CD8-positive, alpha-beta memory T cell (primary cell): ENCODE measurements at regions not wholly inside any gene's neighbourhood (a gene's known extent, or its start where the extent isn't known, plus 50 kb on each side); places are given as distances from the start of the nearest gene placed in this dataset.

ENCODE experiments used
- CTCF ChIA-PET: fragments of 350-600 bp; sonication (Branson Sonifier 250); formaldehyde crosslinking; loops from one replicate; lab custom pipeline; 2021; ENCODE audit warnings: antibody characterized with exemption; lab: Charles Lee
- POLR2A ChIA-PET: fragments of 350-600 bp; sonication (Branson Sonifier 250); formaldehyde crosslinking; loops from one replicate; lab custom pipeline; 2021; ENCODE audit warnings: antibody characterized with exemption; lab: Charles Lee
- DNase-seq, 5 donors: peaks; one replicate each; pipeline versions ENCODE4 v3.0.0 to v3.0.0-alpha.2; 2020 to 2022; ENCODE audit warnings: mixed read lengths in 1 of 5
- H3K27ac ChIP-seq: one replicate; pipeline ENCODE4 v1.7.0; 2013; ENCODE audit warnings: low read depth, mild to moderate bottlenecking, low read length, moderate library complexity
- H3K27me3 ChIP-seq: 2 replicates; pipeline ENCODE4 v1.7.0; 2013; ENCODE audit warnings: low read length, mild to moderate bottlenecking; ENCODE audit not compliant: insufficient read depth, poor library complexity, severe bottlenecking
- H3K36me3 ChIP-seq: 2 replicates; pipeline ENCODE4 v1.7.0; 2013; ENCODE audit warnings: mild to moderate bottlenecking, low read length, moderate library complexity; ENCODE audit not compliant: insufficient read depth
- H3K4me1 ChIP-seq: 2 replicates; pipeline ENCODE4 v1.7.0; 2013; ENCODE audit warnings: mild to moderate bottlenecking, low read length, moderate library complexity; ENCODE audit not compliant: insufficient read depth
- H3K4me3 ChIP-seq: 2 replicates; pipeline ENCODE4 v1.7.0; 2013; ENCODE audit warnings: mild to moderate bottlenecking, low read length
- H3K9me3 ChIP-seq: 2 replicates; pipeline ENCODE4 v1.7.0; 2013; ENCODE audit warnings: mild to moderate bottlenecking, low read length
- H3K27ac Mint-ChIP-seq, 8 donors: one replicate each; pipeline ENCODE4 v1.8.0; 2020 to 2021; ENCODE audit warnings: mixed read lengths in 8 of 8, mild to moderate bottlenecking in 6 of 8, inconsistent platforms in 3 of 8, moderate library complexity in 3 of 8
- H3K27me3 Mint-ChIP-seq, 2 donors: one replicate each; pipeline ENCODE4 v1.8.0; 2020 to 2021; ENCODE audit warnings: mixed read lengths in 2 of 2, mild to moderate bottlenecking in 1 of 2, moderate library complexity in 1 of 2
- H3K36me3 Mint-ChIP-seq, 3 donors: one replicate each; pipeline ENCODE4 v1.8.0; 2020 to 2021; ENCODE audit warnings: mixed read lengths in 3 of 3, inconsistent platforms in 1 of 3, mild to moderate bottlenecking in 1 of 3
- H3K4me1 Mint-ChIP-seq, 3 donors: one replicate each; pipeline ENCODE4 v1.8.0; 2020 to 2021; ENCODE audit warnings: mixed read lengths in 3 of 3, inconsistent platforms in 1 of 3, mild to moderate bottlenecking in 1 of 3
- H3K4me3 Mint-ChIP-seq, 7 donors: one replicate each; pipeline ENCODE4 v1.8.0; 2020 to 2021; ENCODE audit warnings: mixed read lengths in 7 of 7, mild to moderate bottlenecking in 6 of 7, moderate library complexity in 4 of 7, inconsistent platforms in 2 of 7
- H3K9me3 Mint-ChIP-seq, 5 donors: one replicate each; pipeline ENCODE4 v1.8.0; 2020 to 2022; ENCODE audit warnings: mixed read lengths in 5 of 5, mild to moderate bottlenecking in 3 of 5, moderate library complexity in 2 of 5, inconsistent platforms in 1 of 5

DNA sequence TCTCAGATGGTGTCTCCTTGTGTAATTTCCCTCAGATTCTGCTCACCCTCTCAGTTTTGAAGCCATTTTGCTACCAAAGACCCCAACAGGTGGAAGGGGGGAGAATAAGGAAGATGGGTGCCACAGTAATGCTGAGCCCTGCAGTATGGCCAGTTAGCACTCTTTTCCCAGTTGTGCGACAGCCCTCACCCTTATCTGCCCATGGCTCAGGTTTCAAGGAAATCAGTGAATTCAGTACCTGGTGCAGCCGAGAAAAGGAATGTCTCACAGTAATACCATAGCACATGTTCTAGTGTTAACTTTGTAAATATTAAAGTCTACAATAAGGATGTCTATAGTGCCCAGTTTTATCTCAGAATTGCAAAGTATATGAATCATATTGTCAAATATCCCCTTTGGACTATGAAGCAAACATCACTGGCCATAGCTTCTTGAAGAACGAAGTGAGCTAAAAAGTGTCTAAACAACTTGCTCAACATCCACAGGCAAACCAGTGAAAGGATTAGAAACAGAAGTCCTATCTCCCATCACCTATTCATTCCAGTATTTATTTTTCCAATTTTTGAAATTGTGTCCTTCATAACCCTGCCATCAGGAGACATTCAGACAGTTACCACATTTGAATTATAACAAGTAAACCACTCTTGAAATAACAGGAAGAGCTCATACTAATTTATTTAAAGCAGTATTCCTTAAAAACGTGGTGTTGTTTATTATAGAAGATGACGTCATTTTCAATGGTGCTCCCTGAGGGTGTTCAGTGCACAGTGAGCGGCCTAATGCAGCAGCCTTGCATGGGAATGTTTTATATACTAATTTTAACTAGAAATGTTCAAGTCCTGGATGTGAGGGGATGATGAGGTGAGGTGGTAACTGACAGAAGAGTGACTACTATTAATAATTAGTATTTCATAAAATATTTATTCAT, 366.2 kb downstream of the TFAP2A start:
- no peaks in the 10 kb centered on the region for H3K4me1 ChIP-seq
- no peaks in the 10 kb centered on the region for H3K9me3 ChIP-seq
- no peak overlapping the region for H3K27ac ChIP-seq
- peaks cover 2 to 20% (median 15%) of the 10 kb centered on the region in 5 donors for H3K9me3 Mint-ChIP-seq
- no peaks in the 10 kb centered on the region for H3K36me3 ChIP-seq
- ChIA-PET CTCF (interaction anchor here (0.5 kb wide), 1 partner anchor 214 kb away, joined by 3 read pairs; no protein-coding TSS in a partner anchor), POLR2A (no interaction called here)
- no peak overlapping the region for H3K4me3 Mint-ChIP-seq
- no peak for DNase-seq
- peaks cover 0 to 2% of the 10 kb centered on the region in 2 donors for H3K27me3 Mint-ChIP-seq
- no peaks in the 10 kb centered on the region for H3K36me3 Mint-ChIP-seq
- H3K4me1 Mint-ChIP-seq, result no peaks in the 10 kb centered on the region
- no peak overlapping the region for H3K4me3 ChIP-seq
- no peak overlapping the region for H3K27ac Mint-ChIP-seq
- no peaks in the 10 kb centered on the region for H3K27me3 ChIP-seq

GRCh38 chr6:10042280-10042679, 372.6 kb downstream of the TFAP2A start:
- Mint-ChIP-seq H3K9me3 (peaks cover 0 to 5% (median 0%) of the 10 kb centered on the region in 5 donors), H3K36me3 (no peaks in the 10 kb centered on the region), H3K4me1 (no peaks in the 10 kb centered on the region), H3K27ac (no peak overlapping the region), H3K27me3 (no peaks in the 10 kb centered on the region), H3K4me3 (no peak overlapping the region)
- POLR2A ChIA-PET, result no interaction called here
- no peak for DNase-seq
- no peaks in the 10 kb centered on the region for H3K4me1 ChIP-seq
- no peak overlapping the region for H3K4me3 ChIP-seq
- H3K27me3 ChIP-seq, result no peaks in the 10 kb centered on the region
- CTCF ChIA-PET, result interaction anchor here (0.9 kb wide), 1 partner anchor 27 kb away, joined by 3 read pairs; no protein-coding TSS in a partner anchor
- H3K36me3 ChIP-seq, result no peaks in the 10 kb centered on the region
- no peaks in the 10 kb centered on the region for H3K9me3 ChIP-seq
- H3K27ac ChIP-seq, result no peak overlapping the region

DNA sequence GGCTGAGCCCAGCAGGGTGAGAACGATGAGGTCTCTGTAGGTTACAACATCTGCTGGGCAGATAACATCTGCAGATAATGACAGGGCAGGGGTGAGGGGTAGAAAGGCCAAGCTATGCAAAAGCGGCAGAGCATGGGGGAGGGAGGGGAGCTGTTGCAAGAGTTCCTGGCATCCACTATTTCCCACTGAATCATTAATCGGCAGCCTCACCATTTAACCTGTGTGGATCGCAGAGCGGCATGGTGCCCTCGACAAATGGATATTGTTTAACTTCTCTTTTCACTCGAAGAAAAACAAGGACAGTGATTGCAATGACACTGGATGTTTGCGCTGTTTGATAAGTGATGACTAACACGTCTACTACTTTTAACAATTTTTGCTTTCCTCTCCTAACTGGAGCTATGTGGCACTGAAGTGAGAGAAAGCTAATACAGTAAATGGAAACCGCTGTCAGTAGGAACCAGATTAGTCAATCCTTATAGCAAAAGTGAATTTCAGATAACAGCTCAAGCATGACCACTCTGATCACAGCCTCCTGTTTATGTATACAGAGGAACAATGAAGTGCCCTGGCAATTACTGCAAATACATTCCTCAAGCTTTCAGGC, 381.5 kb downstream of the TFAP2A start:
- peaks cover 0 to 2% of the 10 kb centered on the region in 2 donors for H3K27me3 Mint-ChIP-seq
- Histone ChIP-seq H3K27me3 (no peaks in the 10 kb centered on the region), H3K27ac (no peak overlapping the region), H3K4me3 (no peak overlapping the region), H3K36me3 (no peaks in the 10 kb centered on the region), H3K9me3 (no peaks in the 10 kb centered on the region), H3K4me1 (no peaks in the 10 kb centered on the region)
- ChIA-PET CTCF (no interaction called here), POLR2A (no interaction called here)
- no peaks in the 10 kb centered on the region for H3K36me3 Mint-ChIP-seq
- no peak for DNase-seq
- no peak overlapping the region for H3K4me3 Mint-ChIP-seq
- peaks cover 0 to 4% (median 0%) of the 10 kb centered on the region in 5 donors for H3K9me3 Mint-ChIP-seq
- no peak overlapping the region for H3K27ac Mint-ChIP-seq
- no peaks in the 10 kb centered on the region for H3K4me1 Mint-ChIP-seq

GRCh38 chr6:10031617-10032016, 383.3 kb downstream of the TFAP2A start:
- no peaks in the 10 kb centered on the region for H3K27me3 ChIP-seq
- Mint-ChIP-seq H3K4me3 (no peak overlapping the region), H3K27me3 (peaks cover 0 to 2% of the 10 kb centered on the region in 2 donors), H3K9me3 (peaks cover 0 to 4% (median 0%) of the 10 kb centered on the region in 5 donors), H3K27ac (no peak overlapping the region), H3K4me1 (no peaks in the 10 kb centered on the region), H3K36me3 (no peaks in the 10 kb centered on the region)
- no peaks in the 10 kb centered on the region for H3K9me3 ChIP-seq
- H3K36me3 ChIP-seq, result no peaks in the 10 kb centered on the region
- H3K4me1 ChIP-seq, result no peaks in the 10 kb centered on the region
- no peak overlapping the region for H3K27ac ChIP-seq
- H3K4me3 ChIP-seq, result no peak overlapping the region
- POLR2A ChIA-PET, result no interaction called here
- no peak for DNase-seq
- CTCF ChIA-PET, result no interaction called here

GRCh38 chr6:10030942-10031537, 383.8 kb downstream of the TFAP2A start:
- H3K9me3 Mint-ChIP-seq, result peaks cover 0 to 4% (median 0%) of the 10 kb centered on the region in 5 donors
- H3K27me3 Mint-ChIP-seq, result peaks cover 0 to 2% of the 10 kb centered on the region in 2 donors
- no peak overlapping the region for H3K27ac Mint-ChIP-seq
- H3K4me1 Mint-ChIP-seq, result no peaks in the 10 kb centered on the region
- no peaks in the 10 kb centered on the region for H3K9me3 ChIP-seq
- POLR2A ChIA-PET, result no interaction called here
- no peak overlapping the region for H3K4me3 Mint-ChIP-seq
- no peaks in the 10 kb centered on the region for H3K27me3 ChIP-seq
- H3K27ac ChIP-seq, result no peak overlapping the region
- no peaks in the 10 kb centered on the region for H3K36me3 ChIP-seq
- no peak overlapping the region for H3K4me3 ChIP-seq
- CTCF ChIA-PET, result no interaction called here
- no peak for DNase-seq
- H3K4me1 ChIP-seq, result no peaks in the 10 kb centered on the region
- H3K36me3 Mint-ChIP-seq, result no peaks in the 10 kb centered on the region

DNA sequence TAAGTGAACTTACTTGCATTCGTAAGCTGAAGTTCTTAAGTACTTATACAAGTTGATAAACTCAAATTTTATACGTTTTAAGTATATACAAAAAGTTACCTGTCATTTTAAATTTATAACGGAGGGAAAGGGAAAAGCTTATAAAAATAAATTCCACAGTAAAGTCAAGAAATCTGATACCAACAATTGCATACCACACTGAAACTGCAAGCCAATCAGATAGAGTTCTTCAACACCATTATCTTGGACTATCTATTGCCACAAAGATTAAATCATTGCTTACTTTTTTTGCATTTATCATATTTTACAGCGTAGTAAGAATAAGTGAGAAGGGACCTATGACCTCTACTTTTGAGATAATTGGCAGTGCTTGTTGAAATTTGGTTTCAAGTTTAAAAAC, 386.7 kb downstream of the TFAP2A start:
- no peaks in the 10 kb centered on the region for H3K36me3 ChIP-seq
- H3K27ac ChIP-seq, result no peak overlapping the region
- H3K36me3 Mint-ChIP-seq, result no peaks in the 10 kb centered on the region
- no peaks in the 10 kb centered on the region for H3K9me3 ChIP-seq
- H3K27ac Mint-ChIP-seq, result no peak overlapping the region
- no peaks in the 10 kb centered on the region for H3K27me3 ChIP-seq
- H3K4me1 Mint-ChIP-seq, result no peaks in the 10 kb centered on the region
- no peak overlapping the region for H3K4me3 ChIP-seq
- H3K27me3 Mint-ChIP-seq, result no peaks in the 10 kb centered on the region
- CTCF ChIA-PET, result no interaction called here
- peaks cover 0 to 6% (median 0%) of the 10 kb centered on the region in 5 donors for H3K9me3 Mint-ChIP-seq
- POLR2A ChIA-PET, result no interaction called here
- DNase-seq, result no peak
- H3K4me1 ChIP-seq, result no peaks in the 10 kb centered on the region
- no peak overlapping the region for H3K4me3 Mint-ChIP-seq

DNA sequence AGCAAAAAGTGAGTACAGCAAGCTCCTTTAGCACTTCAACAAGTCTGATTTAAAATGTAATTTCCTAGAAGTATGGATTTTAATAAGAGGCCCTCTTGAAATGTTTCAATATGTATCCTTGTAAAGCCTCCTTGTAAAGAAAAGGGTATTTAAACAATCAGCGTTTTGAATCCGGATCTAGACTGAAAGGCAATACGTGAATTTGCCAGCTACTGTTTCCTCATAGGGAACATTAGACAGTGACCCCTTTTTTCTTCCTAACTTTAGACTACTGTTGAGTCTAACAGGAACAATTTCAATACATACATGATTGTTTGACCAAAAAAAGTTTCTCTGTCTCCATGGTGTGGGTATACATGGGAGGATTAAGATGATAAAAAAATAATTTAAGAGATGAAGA, 395.0 kb downstream of the TFAP2A start:
- CTCF ChIA-PET, result no interaction called here

GRCh38 chr6:10014557-10014956, 400.3 kb downstream of the TFAP2A start:
- Histone ChIP-seq H3K4me3 (no peak overlapping the region), H3K27me3 (no peaks in the 10 kb centered on the region), H3K4me1 (no peaks in the 10 kb centered on the region), H3K9me3 (no peaks in the 10 kb centered on the region), H3K27ac (no peak overlapping the region), H3K36me3 (no peaks in the 10 kb centered on the region)
- Mint-ChIP-seq H3K36me3 (peaks cover 0 to 2% (median 0%) of the 10 kb centered on the region in 3 donors), H3K4me3 (no peak overlapping the region), H3K9me3 (peaks cover 0 to 11% (median 1%) of the 10 kb centered on the region in 5 donors), H3K27me3 (no peaks in the 10 kb centered on the region), H3K4me1 (no peaks in the 10 kb centered on the region), H3K27ac (no peak overlapping the region)
- DNase-seq, result no peak
- POLR2A ChIA-PET, result no interaction called here
- CTCF ChIA-PET, result no interaction called here

More for the DNA sequence above, 395.0 kb downstream of the TFAP2A start:
- Mint-ChIP-seq H3K27ac (no peak overlapping the region), H3K9me3 (peaks cover 0 to 10% (median 4%) of the 10 kb centered on the region in 5 donors), H3K27me3 (no peaks in the 10 kb centered on the region), H3K4me1 (no peaks in the 10 kb centered on the region), H3K4me3 (no peak overlapping the region), H3K36me3 (no peaks in the 10 kb centered on the region)
- H3K36me3 ChIP-seq, result no peaks in the 10 kb centered on the region
- no peak overlapping the region for H3K27ac ChIP-seq
- no peak for DNase-seq
- no peaks in the 10 kb centered on the region for H3K27me3 ChIP-seq
- H3K4me3 ChIP-seq, result no peak overlapping the region
- no peaks in the 10 kb centered on the region for H3K9me3 ChIP-seq
- no peaks in the 10 kb centered on the region for H3K4me1 ChIP-seq
- POLR2A ChIA-PET, result no interaction called here
